WTC11 (cell line): ENCODE measurements at regions not wholly inside any gene's neighbourhood (a gene's known extent, or its start where the extent isn't known, plus 50 kb on each side); places are given as distances from the start of the nearest gene placed in this dataset.
A peak's percentile ranks its signal among the peaks of the same experiment; 100 is the strongest.

ENCODE experiments used
- ATAC-seq: fragments of 200-7000 bp; cut with Tn5 transposase; 2 replicates; pipeline ENCODE4 v1.10.0; 2021; ENCODE audit warnings: mild to moderate bottlenecking, moderate library complexity
- CTCF ChIA-PET: fragments of 300-600 bp; sonication (Branson Sonifier 250); formaldehyde crosslinking; loops from one replicate; lab custom pipeline; 2021; ENCODE audit warnings: antibody characterized with exemption; lab: Charles Lee
- POLR2A ChIA-PET: fragments of 350-600 bp; sonication (Branson Sonifier 250); formaldehyde crosslinking; loops from one replicate; lab custom pipeline; 2021; ENCODE audit warnings: antibody characterized with exemption; lab: Charles Lee
- DNase-seq: peaks from one replicate; pipeline ENCODE4 v3.0.0; 2021; ENCODE audit warnings: low spot score
- H3K27ac Mint-ChIP-seq: 2 replicates; pipeline ENCODE4 v1.8.0; 2021; ENCODE audit warnings: mixed read lengths
- H3K27me3 Mint-ChIP-seq: 2 replicates; pipeline ENCODE4 v1.8.0; 2021; ENCODE audit warnings: low read depth, mild to moderate bottlenecking, moderate library complexity, mixed read lengths
- H3K36me3 Mint-ChIP-seq: 2 replicates; pipeline ENCODE4 v1.8.0; 2021; ENCODE audit warnings: mixed read lengths
- H3K4me1 Mint-ChIP-seq: 2 replicates; pipeline ENCODE4 v1.8.0; 2022; ENCODE audit warnings: mixed read lengths
- H3K4me3 Mint-ChIP-seq: 2 replicates; pipeline ENCODE4 v1.8.0; 2021; ENCODE audit warnings: mild to moderate bottlenecking, moderate library complexity, mixed read lengths
- H3K9me3 Mint-ChIP-seq: 2 replicates; pipeline ENCODE4 v1.8.0; 2021; ENCODE audit warnings: mixed read lengths
- CBFB ChIP-seq: sonication (generic); formaldehyde crosslinking; IDR thresholded peaks from 2 replicates; pipeline ENCODE4 v1.8.1; 2022; ENCODE audit warnings: mild to moderate bottlenecking, low read depth, missing genetic modification reagents
- CREM ChIP-seq: sonication (generic); formaldehyde crosslinking; IDR thresholded peaks from 2 replicates; pipeline ENCODE4 v1.8.1; 2022; ENCODE audit warnings: mild to moderate bottlenecking, missing genetic modification reagents, moderate library complexity
- EMX1 ChIP-seq: fragments of 250-450 bp; sonication (Bioruptor Pico); IDR thresholded peaks from 2 replicates; pipeline ENCODE4 v1.8.0; 2021; ENCODE audit warnings: mild to moderate bottlenecking
- FOXK1 ChIP-seq: sonication (generic); formaldehyde crosslinking; IDR thresholded peaks from 2 replicates; pipeline ENCODE4 v1.8.0; 2022; ENCODE audit warnings: mild to moderate bottlenecking, moderate library complexity, missing genetic modification reagents
- IRF2 ChIP-seq: sonication (generic); formaldehyde crosslinking; IDR thresholded peaks from 2 replicates; pipeline ENCODE4 v1.8.0; 2022; ENCODE audit warnings: low read depth, missing genetic modification reagents, borderline replicate concordance
- JAZF1 ChIP-seq: fragments of 250-450 bp; sonication (Bioruptor Pico); IDR thresholded peaks from 2 replicates; pipeline ENCODE4 v1.9.0; 2021; ENCODE audit warnings: moderate library complexity, mild to moderate bottlenecking, inconsistent platforms
- MYBL2 ChIP-seq: sonication (generic); formaldehyde crosslinking; IDR thresholded peaks from 2 replicates; pipeline ENCODE4 v1.8.1; 2023; ENCODE audit warnings: mild to moderate bottlenecking, moderate library complexity, missing genetic modification reagents
- NR2C2 ChIP-seq: sonication (generic); formaldehyde crosslinking; IDR thresholded peaks from 2 replicates; pipeline ENCODE4 v1.8.0; 2022; ENCODE audit warnings: mild to moderate bottlenecking, missing genetic modification reagents
- PRRX2 ChIP-seq: fragments of 250-450 bp; sonication (Bioruptor Pico); IDR thresholded peaks from 2 replicates; pipeline ENCODE4 v1.8.0; 2021; ENCODE audit warnings: mild to moderate bottlenecking
- ZNF263 ChIP-seq: sonication (generic); formaldehyde crosslinking; IDR thresholded peaks from 2 replicates; pipeline ENCODE4 v1.8.1; 2022; ENCODE audit warnings: low read depth, mild to moderate bottlenecking, moderate library complexity, missing genetic modification reagents
- ZNF317 ChIP-seq: sonication (generic); formaldehyde crosslinking; IDR thresholded peaks from 2 replicates; pipeline ENCODE4 v1.8.1; 2023; ENCODE audit warnings: low read depth, mild to moderate bottlenecking, moderate library complexity, missing genetic modification reagents, borderline replicate concordance
- TF ChIP-seq, protein P1 (sequence below): fragments of 200-600 bp; IDR thresholded peaks from 2 replicates; pipeline ENCODE4 v1.8.0; 2022; ENCODE audit warnings: antibody characterized with exemption
- TF ChIP-seq, protein P2 (sequence below): sonication (generic); formaldehyde crosslinking; IDR thresholded peaks from 2 replicates; pipeline ENCODE4 v1.8.1; 2023; ENCODE audit warnings: mild to moderate bottlenecking, missing genetic modification reagents, borderline replicate concordance
- TF ChIP-seq, protein P3 (sequence below): sonication (generic); formaldehyde crosslinking; IDR thresholded peaks from 2 replicates; pipeline ENCODE4 v1.8.1; 2022; ENCODE audit warnings: missing genetic modification reagents, borderline replicate concordance
- TF ChIP-seq, protein P4 (sequence below): sonication (generic); formaldehyde crosslinking; IDR thresholded peaks from 2 replicates; pipeline ENCODE4 v1.8.0; 2023; ENCODE audit warnings: missing genetic modification reagents
- TF ChIP-seq, protein P5 (sequence below): sonication (generic); formaldehyde crosslinking; IDR thresholded peaks from 2 replicates; pipeline ENCODE4 v1.8.0; 2022; ENCODE audit warnings: mild to moderate bottlenecking, missing genetic modification reagents

DNA sequence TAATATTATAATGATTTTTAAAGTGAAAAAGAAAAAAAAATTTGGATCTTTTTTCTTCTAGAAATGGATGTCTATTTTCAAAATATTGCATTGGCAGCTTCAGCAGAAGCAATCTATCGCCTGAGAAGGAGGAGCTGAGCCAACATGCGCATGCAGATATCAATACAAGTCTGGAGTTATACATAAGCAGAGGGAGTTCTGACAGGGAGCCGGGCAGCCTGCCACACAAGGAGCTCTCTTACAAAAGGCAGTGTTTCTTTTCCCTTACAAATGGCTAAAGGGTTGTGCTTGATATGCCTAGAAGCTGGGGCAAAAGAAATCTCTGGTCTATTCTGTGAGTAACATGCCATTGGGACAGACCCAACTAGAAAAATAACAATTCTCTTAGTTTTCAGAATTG, 291.9 kb upstream of the TRIB2 start (continued):
- TF ChIP-seq, protein P1, sequence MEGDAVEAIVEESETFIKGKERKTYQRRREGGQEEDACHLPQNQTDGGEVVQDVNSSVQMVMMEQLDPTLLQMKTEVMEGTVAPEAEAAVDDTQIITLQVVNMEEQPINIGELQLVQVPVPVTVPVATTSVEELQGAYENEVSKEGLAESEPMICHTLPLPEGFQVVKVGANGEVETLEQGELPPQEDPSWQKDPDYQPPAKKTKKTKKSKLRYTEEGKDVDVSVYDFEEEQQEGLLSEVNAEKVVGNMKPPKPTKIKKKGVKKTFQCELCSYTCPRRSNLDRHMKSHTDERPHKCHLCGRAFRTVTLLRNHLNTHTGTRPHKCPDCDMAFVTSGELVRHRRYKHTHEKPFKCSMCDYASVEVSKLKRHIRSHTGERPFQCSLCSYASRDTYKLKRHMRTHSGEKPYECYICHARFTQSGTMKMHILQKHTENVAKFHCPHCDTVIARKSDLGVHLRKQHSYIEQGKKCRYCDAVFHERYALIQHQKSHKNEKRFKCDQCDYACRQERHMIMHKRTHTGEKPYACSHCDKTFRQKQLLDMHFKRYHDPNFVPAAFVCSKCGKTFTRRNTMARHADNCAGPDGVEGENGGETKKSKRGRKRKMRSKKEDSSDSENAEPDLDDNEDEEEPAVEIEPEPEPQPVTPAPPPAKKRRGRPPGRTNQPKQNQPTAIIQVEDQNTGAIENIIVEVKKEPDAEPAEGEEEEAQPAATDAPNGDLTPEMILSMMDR: no peak
- no peak for TF ChIP-seq EMX1
- no peak for TF ChIP-seq ZNF317 (CRISPR knock-in tag)
- TF ChIP-seq JAZF1 (CRISPR knock-in tag): no peak
- no peak for TF ChIP-seq NR2C2 (CRISPR knock-in tag)

DNA sequence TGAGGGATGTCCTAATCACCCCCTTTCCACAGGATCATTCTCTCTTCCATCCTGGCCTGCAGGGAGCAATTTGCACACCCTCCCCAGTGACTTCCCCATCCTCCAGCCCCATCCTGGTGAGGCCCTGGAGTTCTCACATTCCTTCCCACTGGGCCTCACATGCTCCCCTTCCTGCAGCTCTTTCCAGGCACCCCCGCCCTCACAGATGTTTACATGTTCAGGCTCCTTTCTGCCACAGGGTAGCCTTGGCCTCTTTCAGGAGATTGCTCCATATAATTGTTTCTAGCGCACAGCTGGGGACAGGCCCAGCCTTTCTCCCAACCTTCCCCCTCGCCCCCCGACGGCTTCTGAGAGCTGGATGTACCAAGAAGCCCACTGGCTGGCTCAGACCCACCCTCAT, 288.4 kb upstream of the TRIB2 start:
- Mint-ChIP-seq H3K27ac (peak overlapping the region; percentile 76), H3K9me3 (no peaks in the 10 kb centered on the region; the same call in 1 of the 2 replicates), H3K4me1 (peaks cover 50% of the 10 kb centered on the region), H3K27me3 (no peaks in the 10 kb centered on the region), H3K4me3 (no peak overlapping the region), H3K36me3 (no peaks in the 10 kb centered on the region)
- no peak for TF ChIP-seq PRRX2 (CRISPR knock-in tag)
- TF ChIP-seq FOXK1 (CRISPR knock-in tag): peak; percentile 37; the same call in 1 of the 2 replicates
- peak; percentile 89 for ATAC-seq
- ChIA-PET CTCF (interaction anchor here (1.2 kb wide), 1 partner anchor 288 kb away, joined by 3 read pairs; the partner anchor contains the start of gene TRIB2), POLR2A (no interaction called here)
- DNase-seq: peak; percentile 45

DNA sequence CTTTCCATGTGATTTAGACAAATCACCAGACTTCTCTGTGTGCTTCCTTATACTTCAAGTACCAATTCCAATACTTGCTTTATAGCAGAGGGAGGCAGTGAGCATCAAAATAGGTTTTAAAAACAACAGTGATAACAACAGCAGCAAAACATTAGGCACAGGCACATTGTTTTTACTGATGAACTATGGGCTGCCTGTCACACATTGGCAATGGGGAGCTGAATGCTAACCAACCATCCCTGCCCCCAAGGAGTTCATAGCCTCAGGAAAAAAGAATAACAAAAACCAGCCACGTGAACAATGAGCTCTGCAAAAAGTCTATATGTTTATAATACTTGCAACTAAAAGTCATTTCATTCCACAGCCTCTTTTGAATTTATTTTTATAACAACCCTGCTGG, 287.9 kb upstream of the TRIB2 start:
- Mint-ChIP-seq H3K27me3 (no peaks in the 10 kb centered on the region), H3K4me3 (no peak overlapping the region), H3K9me3 (no peaks in the 10 kb centered on the region; the same call in 1 of the 2 replicates), H3K4me1 (peaks cover 50% of the 10 kb centered on the region), H3K27ac (peak overlapping the region; percentile 76), H3K36me3 (no peaks in the 10 kb centered on the region)
- POLR2A ChIA-PET: no interaction called here
- DNase-seq: no peak
- ATAC-seq: peak; percentile 38; the same call in 1 of the 2 replicates
- CTCF ChIA-PET: interaction anchor here (1.2 kb wide), 1 partner anchor 288 kb away, joined by 3 read pairs; the partner anchor contains the start of gene TRIB2
- TF ChIP-seq, protein P2, sequence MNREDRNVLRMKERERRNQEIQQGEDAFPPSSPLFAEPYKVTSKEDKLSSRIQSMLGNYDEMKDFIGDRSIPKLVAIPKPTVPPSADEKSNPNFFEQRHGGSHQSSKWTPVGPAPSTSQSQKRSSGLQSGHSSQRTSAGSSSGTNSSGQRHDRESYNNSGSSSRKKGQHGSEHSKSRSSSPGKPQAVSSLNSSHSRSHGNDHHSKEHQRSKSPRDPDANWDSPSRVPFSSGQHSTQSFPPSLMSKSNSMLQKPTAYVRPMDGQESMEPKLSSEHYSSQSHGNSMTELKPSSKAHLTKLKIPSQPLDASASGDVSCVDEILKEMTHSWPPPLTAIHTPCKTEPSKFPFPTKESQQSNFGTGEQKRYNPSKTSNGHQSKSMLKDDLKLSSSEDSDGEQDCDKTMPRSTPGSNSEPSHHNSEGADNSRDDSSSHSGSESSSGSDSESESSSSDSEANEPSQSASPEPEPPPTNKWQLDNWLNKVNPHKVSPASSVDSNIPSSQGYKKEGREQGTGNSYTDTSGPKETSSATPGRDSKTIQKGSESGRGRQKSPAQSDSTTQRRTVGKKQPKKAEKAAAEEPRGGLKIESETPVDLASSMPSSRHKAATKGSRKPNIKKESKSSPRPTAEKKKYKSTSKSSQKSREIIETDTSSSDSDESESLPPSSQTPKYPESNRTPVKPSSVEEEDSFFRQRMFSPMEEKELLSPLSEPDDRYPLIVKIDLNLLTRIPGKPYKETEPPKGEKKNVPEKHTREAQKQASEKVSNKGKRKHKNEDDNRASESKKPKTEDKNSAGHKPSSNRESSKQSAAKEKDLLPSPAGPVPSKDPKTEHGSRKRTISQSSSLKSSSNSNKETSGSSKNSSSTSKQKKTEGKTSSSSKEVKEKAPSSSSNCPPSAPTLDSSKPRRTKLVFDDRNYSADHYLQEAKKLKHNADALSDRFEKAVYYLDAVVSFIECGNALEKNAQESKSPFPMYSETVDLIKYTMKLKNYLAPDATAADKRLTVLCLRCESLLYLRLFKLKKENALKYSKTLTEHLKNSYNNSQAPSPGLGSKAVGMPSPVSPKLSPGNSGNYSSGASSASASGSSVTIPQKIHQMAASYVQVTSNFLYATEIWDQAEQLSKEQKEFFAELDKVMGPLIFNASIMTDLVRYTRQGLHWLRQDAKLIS (CRISPR knock-in tag): no peak
- TF ChIP-seq, protein P3, sequence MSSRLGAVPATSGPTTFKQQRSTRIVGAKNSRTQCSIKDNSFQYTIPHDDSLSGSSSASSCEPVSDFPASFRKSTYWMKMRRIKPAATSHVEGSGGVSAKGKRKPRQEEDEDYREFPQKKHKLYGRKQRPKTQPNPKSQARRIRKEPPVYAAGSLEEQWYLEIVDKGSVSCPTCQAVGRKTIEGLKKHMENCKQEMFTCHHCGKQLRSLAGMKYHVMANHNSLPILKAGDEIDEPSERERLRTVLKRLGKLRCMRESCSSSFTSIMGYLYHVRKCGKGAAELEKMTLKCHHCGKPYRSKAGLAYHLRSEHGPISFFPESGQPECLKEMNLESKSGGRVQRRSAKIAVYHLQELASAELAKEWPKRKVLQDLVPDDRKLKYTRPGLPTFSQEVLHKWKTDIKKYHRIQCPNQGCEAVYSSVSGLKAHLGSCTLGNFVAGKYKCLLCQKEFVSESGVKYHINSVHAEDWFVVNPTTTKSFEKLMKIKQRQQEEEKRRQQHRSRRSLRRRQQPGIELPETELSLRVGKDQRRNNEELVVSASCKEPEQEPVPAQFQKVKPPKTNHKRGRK (CRISPR knock-in tag): no peak
- TF ChIP-seq MYBL2 (CRISPR knock-in tag): no peak
- TF ChIP-seq, protein P1: no peak
- TF ChIP-seq ZNF263 (CRISPR knock-in tag): no peak
- TF ChIP-seq, protein P4, sequence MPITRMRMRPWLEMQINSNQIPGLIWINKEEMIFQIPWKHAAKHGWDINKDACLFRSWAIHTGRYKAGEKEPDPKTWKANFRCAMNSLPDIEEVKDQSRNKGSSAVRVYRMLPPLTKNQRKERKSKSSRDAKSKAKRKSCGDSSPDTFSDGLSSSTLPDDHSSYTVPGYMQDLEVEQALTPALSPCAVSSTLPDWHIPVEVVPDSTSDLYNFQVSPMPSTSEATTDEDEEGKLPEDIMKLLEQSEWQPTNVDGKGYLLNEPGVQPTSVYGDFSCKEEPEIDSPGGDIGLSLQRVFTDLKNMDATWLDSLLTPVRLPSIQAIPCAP (CRISPR knock-in tag): no peak
- TF ChIP-seq CBFB (CRISPR knock-in tag): no peak
- TF ChIP-seq IRF2: no peak
- TF ChIP-seq, protein P5, sequence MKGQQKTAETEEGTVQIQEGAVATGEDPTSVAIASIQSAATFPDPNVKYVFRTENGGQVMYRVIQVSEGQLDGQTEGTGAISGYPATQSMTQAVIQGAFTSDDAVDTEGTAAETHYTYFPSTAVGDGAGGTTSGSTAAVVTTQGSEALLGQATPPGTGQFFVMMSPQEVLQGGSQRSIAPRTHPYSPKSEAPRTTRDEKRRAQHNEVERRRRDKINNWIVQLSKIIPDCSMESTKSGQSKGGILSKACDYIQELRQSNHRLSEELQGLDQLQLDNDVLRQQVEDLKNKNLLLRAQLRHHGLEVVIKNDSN (CRISPR knock-in tag): no peak
- TF ChIP-seq CREM (CRISPR knock-in tag): no peak
